Gastrocnemius medialis (tissue), 4 donors: ENCODE measurements at regions not wholly inside any gene's neighbourhood (a gene's known extent, or its start where the extent isn't known, plus 50 kb on each side); places are given as distances from the start of the nearest gene placed in this dataset.
A peak's percentile ranks its signal among the peaks of the same experiment; 100 is the strongest.
"Not testable (repeated sequence)": the region's sequence is repeated elsewhere in the genome, so short reads cannot be mapped to it uniquely, and the experiment has no call there.

ENCODE experiments used
- ATAC-seq, 2 donors: fragments of 150-250 bp; one replicate each; pipeline ENCODE4 v1.9.1; 2016
- DNase-seq, 2 donors: peaks; one replicate each; pipeline ENCODE4 v3.0.0-alpha.2; 2019
- H3K27ac ChIP-seq, 4 donors: fragments of 200-600 bp; sonication (generic); 1 replicate in 1 of 4; 2 replicates in 3 of 4; pipeline ENCODE4 v1.5.1; 2016 to 2018; ENCODE audit warnings: mild to moderate bottlenecking in 2 of 4, moderate library complexity in 1 of 4
- H3K27me3 ChIP-seq, 3 donors: fragments of 200-600 bp; sonication (generic) in 2 of 3; 1 replicate in 1 of 3; 2 replicates in 2 of 3; pipeline versions ENCODE4 v1.5.1 to v1.6.0; 2016 to 2019; ENCODE audit warnings: mild to moderate bottlenecking in 1 of 3, moderate library complexity in 1 of 3
- H3K36me3 ChIP-seq, 2 donors: fragments of 200-600 bp; sonication (generic) in 1 of 2; one replicate each; pipeline ENCODE4 v1.5.1; 2017 to 2018
- H3K4me1 ChIP-seq, 2 donors: fragments of 200-600 bp; sonication (generic) in 1 of 2; one replicate each; pipeline ENCODE4 v1.5.1; 2016 to 2017; ENCODE audit warnings: mild to moderate bottlenecking in 2 of 2
- H3K4me3 ChIP-seq, 4 donors: fragments of 200-600 bp; sonication (generic) in 3 of 4; 1 replicate in 1 of 4; 2 replicates in 3 of 4; pipeline ENCODE4 v1.5.1; 2016 to 2019; ENCODE audit warnings: mild to moderate bottlenecking in 2 of 4
- H3K9me3 ChIP-seq, 3 donors: fragments of 200-600 bp; sonication (generic) in 2 of 3; 1 replicate in 1 of 3; 2 replicates in 2 of 3; pipeline ENCODE4 v1.5.1; 2016 to 2019
- POLR2A ChIP-seq, 2 donors: fragments of 450-650 bp; IDR thresholded peaks; one replicate each; pipeline ENCODE4 v1.6.1; 2017; ENCODE audit warnings: antibody characterized with exemption in 2 of 2, mild to moderate bottlenecking in 2 of 2, moderate library complexity in 2 of 2
- in situ Hi-C, 4 donors: fragments of 200-750 bp; cut with MboI; loops; one replicate each; pipeline versions ENCODE4 v1.15.0 to v1.8.0; 2017; ENCODE audit warnings: low sequenced_read_pairs in 4 of 4
- intact Hi-C: fragments of 100-400 bp; cut with DNase I; formaldehyde crosslinking; loops from one replicate; pipeline ENCODE4 v1.15.1; 2023; ENCODE audit warnings: low total_unique reads
- TF ChIP-seq, protein P1 (sequence below), 5 experiments: fragments of 450-650 bp in 3 of 5; fragments of 200-600 bp in 2 of 5; sonication (generic) in 2 of 5; IDR thresholded peaks in 4 of 5; conservative IDR thresholded peaks in 1 of 5; 1 replicate in 4 of 5; 2 replicates in 1 of 5; pipeline ENCODE4 v1.5.1; 2016 to 2019; ENCODE audit warnings: antibody characterized with exemption in 5 of 5, mild to moderate bottlenecking in 3 of 5, moderate library complexity in 3 of 5

DNA sequence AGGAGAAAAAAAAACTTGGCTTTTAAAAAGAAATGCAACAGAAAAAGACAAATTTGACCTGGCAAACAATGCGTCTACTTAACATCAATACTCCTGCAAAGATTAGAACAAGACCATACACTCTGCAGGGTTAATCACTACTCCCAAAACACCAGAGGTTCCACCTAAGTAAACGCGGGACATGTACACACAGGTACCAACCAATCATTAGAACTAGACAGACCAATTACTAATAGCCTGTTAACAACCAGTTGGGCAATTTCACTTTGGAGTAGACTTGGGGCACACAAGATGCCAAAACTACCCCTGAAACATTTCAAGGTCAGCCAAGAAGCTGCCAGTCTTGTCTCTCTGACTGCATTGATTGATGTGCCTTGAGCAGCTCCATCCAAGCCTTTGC lies 125.8 kb downstream of the RRAGC start:
- in situ Hi-C loops = no loop called here
- Histone ChIP-seq H3K36me3 (no peaks in the 10 kb centered on the region), H3K4me3 (no peak overlapping the region), H3K9me3 (no peaks in the 10 kb centered on the region), H3K27me3 (peaks cover 3 to 16% (median 4%) of the 10 kb centered on the region in 3 donors), H3K4me1 (no peaks in the 10 kb centered on the region), H3K27ac (no peak overlapping the region)
- intact Hi-C loops = no loop called here
- TF ChIP-seq, protein P1, sequence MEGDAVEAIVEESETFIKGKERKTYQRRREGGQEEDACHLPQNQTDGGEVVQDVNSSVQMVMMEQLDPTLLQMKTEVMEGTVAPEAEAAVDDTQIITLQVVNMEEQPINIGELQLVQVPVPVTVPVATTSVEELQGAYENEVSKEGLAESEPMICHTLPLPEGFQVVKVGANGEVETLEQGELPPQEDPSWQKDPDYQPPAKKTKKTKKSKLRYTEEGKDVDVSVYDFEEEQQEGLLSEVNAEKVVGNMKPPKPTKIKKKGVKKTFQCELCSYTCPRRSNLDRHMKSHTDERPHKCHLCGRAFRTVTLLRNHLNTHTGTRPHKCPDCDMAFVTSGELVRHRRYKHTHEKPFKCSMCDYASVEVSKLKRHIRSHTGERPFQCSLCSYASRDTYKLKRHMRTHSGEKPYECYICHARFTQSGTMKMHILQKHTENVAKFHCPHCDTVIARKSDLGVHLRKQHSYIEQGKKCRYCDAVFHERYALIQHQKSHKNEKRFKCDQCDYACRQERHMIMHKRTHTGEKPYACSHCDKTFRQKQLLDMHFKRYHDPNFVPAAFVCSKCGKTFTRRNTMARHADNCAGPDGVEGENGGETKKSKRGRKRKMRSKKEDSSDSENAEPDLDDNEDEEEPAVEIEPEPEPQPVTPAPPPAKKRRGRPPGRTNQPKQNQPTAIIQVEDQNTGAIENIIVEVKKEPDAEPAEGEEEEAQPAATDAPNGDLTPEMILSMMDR (IDR thresholded peaks at IDR 0.05 in 4 of 5, conservative IDR thresholded peaks at IDR 0.05 in 1 of 5) = no peak
- TF ChIP-seq POLR2A (IDR thresholded peaks at IDR 0.05) = no peak
- DNase-seq (no peak), ATAC-seq (no peak)

DNA sequence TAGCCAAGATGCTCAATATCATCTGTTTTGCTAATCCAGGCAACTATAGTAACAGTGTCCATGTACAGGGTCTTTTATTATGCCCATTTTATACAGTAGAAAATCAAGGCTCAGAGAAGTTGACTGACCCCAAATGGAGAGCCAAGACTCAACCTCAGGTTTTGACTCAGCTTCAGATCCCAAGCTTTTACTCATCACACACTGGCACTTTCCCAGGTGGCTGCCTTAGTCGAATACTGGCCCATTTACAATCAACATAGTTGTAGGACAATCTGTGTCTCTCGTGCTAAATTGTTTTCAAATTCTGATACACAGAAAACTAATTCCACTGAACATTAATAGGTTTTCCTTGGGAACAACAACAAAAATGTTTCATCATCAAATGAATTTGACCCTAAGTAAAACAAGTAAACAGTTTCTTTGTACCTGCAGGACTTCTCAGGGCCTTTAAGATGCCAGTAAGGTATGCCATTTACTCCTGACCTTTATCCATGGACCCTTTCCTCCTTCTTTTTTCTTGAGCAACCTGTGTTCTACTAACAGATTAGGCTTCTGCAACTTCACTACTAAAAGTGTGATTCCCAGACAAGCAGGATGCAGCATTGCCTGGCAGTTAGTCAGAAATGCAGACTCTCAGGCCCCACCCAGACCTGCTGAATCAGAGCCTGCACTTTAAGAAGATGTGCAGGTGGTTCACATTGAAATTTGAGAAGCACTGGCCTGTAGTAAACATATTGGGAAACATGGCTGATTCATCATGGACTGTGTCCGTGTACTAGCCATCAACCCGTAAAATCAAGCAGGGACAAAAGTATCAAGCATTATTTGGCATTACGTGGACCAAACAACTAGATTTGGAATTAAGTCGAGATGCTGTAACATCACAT lies 128.8 kb downstream of the RRAGC start:
- Histone ChIP-seq H3K27ac (no peak overlapping the region), H3K4me1 (peaks cover 0 to 11% of the 10 kb centered on the region in 2 donors), H3K27me3 (peaks cover 3 to 18% (median 7%) of the 10 kb centered on the region in 3 donors), H3K36me3 (no peaks in the 10 kb centered on the region), H3K4me3 (no peak overlapping the region), H3K9me3 (no peaks in the 10 kb centered on the region)
- intact Hi-C loops = no loop called here
- DNase-seq = no peak
- in situ Hi-C loops = no loop called here
- peak in 1 of 2 donors; percentile 39 for ATAC-seq
- no peak for TF ChIP-seq POLR2A (IDR thresholded peaks at IDR 0.05)
- TF ChIP-seq, protein P1 (IDR thresholded peaks at IDR 0.05 in 4 of 5, conservative IDR thresholded peaks at IDR 0.05 in 1 of 5) = no peak

DNA sequence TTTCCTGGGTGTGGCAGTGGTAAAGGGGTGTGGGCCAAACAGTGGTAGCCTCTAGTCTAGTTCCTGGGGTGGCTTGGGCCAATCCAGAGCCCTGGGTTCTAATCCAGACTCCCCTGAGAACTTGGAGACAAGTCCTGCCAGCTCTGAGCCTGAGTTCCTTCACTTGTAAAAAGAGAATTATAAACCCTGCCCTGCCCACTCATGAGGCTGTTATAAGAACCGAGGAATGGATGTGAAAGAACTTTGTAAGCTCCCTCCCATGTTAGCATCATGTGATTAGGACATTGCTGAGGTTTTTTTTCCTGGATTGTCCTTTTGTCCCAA lies 131.0 kb downstream of the RRAGC start:
- Histone ChIP-seq H3K9me3 (no peaks in the 10 kb centered on the region), H3K27me3 (peaks cover 3 to 20% (median 7%) of the 10 kb centered on the region in 3 donors), H3K4me3 (no peak overlapping the region), H3K36me3 (no peaks in the 10 kb centered on the region), H3K27ac (no peak overlapping the region), H3K4me1 (peaks cover 0 to 11% of the 10 kb centered on the region in 2 donors)
- no peak for DNase-seq
- no peak for ATAC-seq
- in situ Hi-C loops = no loop called here
- intact Hi-C loops = no loop called here
- TF ChIP-seq, protein P1 (IDR thresholded peaks at IDR 0.05 in 4 of 5, conservative IDR thresholded peaks at IDR 0.05 in 1 of 5) = no peak
- TF ChIP-seq POLR2A (IDR thresholded peaks at IDR 0.05) = no peak

DNA sequence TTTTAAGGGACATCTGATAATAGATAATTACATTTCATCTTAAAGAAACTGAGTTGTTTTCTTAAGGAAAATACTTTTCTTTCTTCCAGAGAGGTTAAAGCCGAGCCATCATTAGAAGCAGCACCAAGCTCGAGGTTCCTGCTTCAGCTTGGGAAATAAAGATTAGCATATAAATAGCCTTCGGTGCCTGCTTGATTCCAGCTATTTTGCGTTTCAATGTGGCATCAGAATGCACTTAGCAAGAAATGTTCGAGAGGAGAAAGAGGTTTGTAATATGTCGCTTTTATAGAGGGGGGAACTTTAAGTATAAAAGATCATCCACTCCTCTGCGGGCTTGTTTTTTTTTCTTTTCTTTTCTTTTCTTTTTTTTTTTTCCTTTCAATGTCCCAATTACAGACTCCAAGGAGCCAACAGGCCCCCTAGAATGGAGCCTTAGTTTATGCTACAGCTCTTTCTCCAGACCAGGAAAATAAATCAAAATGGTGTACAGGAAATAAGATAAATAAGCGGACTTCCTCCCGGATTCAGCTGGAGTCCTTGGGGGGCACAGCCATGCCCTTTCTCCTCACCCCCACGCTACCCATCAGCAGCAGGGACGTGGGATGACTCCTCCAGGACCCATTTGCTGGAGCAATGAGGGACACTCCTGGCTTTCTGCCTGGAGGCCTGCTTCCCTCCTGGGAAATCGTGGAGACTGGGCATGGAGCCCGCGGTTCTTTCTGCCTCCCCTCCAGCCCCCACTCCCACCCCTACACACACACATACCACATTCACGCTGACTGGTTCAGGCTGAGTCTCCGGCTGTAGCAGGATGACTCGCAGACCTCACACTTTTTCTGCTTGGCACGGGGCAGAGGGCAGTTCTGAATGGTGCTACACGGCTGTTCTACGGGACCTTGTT lies 131.6 kb downstream of the RRAGC start:
- Histone ChIP-seq H3K36me3 (no peaks in the 10 kb centered on the region), H3K4me3 (no peak overlapping the region), H3K27me3 (peaks cover 3 to 20% (median 7%) of the 10 kb centered on the region in 3 donors), H3K9me3 (no peaks in the 10 kb centered on the region), H3K4me1 (peaks cover 0 to 11% of the 10 kb centered on the region in 2 donors), H3K27ac (no peak overlapping the region)
- in situ Hi-C loops (no loop called here), intact Hi-C loops (no loop called here)
- ATAC-seq = no peak
- TF ChIP-seq, protein P1 (IDR thresholded peaks at IDR 0.05 in 4 of 5, conservative IDR thresholded peaks at IDR 0.05 in 1 of 5) = no peak
- TF ChIP-seq POLR2A (IDR thresholded peaks at IDR 0.05) = no peak
- DNase-seq = no peak

DNA sequence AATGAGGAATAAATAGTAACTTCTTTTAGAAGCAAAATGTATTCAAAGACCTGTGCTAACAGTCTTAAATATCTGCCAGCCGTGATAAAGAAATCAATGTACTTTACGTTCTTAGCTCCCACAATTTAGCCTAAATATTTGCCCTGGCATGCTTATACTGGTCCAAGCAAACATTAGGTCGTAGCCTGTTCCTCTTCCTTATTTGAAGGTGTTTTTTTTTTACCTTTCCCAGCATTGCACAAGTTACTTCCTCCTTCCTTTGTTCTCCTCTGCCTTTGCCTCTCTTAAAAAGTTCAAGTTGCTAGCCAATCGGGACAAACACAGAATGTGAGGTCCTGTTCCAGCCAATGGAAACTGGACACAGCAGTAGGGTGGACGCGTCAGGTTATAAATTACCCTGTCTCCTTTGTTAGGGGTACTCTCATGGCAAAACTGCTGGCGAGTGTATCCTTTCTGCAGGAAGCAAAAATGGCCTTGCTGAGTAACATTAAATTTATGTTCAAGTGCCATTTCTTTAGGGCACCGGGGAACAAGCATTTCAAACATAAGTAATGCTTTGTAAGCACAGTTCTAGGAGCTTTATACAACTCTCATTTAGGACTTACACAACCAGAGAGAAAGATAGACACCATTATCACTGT lies 134.1 kb downstream of the RRAGC start:
- H3K27ac ChIP-seq, H3K9me3 ChIP-seq, H3K36me3 ChIP-seq, DNase-seq, ATAC-seq, in situ Hi-C loops, H3K4me3 ChIP-seq, intact Hi-C loops: not testable (repeated sequence)
- Histone ChIP-seq H3K27me3 (peaks cover 3 to 20% (median 7%) of the 10 kb centered on the region in 3 donors), H3K4me1 (peaks cover 0 to 11% of the 10 kb centered on the region in 2 donors)
